GM06990 (cell line): ENCODE measurements at regions not wholly inside any gene's neighbourhood (a gene's known extent, or its start where the extent isn't known, plus 50 kb on each side); places are given as distances from the start of the nearest gene placed in this dataset.

Experiments
- DNase-seq: peaks from one replicate; pipeline ENCODE4 v3.0.0-alpha.2; 2011; ENCODE audit not compliant: insufficient read length; ENCODE audit errors: extremely low read depth
- H3K27me3 ChIP-seq: replicated peaks from 2 replicates; pipeline ENCODE4 v1.6.0; 2011; ENCODE audit warnings: low read length; ENCODE audit not compliant: control insufficient read depth, insufficient read depth
- H3K36me3 ChIP-seq: 2 replicates; pipeline ENCODE4 v1.5.1; 2011; ENCODE audit warnings: low read length; ENCODE audit not compliant: control insufficient read depth, insufficient read depth
- H3K4me3 ChIP-seq: replicated peaks from 2 replicates; pipeline ENCODE4 v1.5.1; 2011; ENCODE audit warnings: low read depth, mild to moderate bottlenecking, control low read depth, low read length
- CTCF ChIP-seq: IDR thresholded peaks from 2 replicates; pipeline ENCODE4 v1.5.1; 2011; ENCODE audit warnings: low read length, control low read depth, mild to moderate bottlenecking, inconsistent platforms; ENCODE audit not compliant: insufficient read depth, poor library complexity, severe bottlenecking

- H3K4me3 ChIP-seq = no peak overlapping the region
- H3K36me3 ChIP-seq = no peaks in the 10 kb centered on the region
- H3K27me3 ChIP-seq = no peaks in the 10 kb centered on the region; the same call in 1 of the 2 replicates
- TF ChIP-seq CTCF = no peak
- no peak for DNase-seq
These were observed 135.7 kb upstream of the NDUFV2 start for GRCh38 chr18:8966821-8967220.

- no peak for TF ChIP-seq CTCF
- no peak for DNase-seq
- Histone ChIP-seq H3K36me3 (no peaks in the 10 kb centered on the region), H3K4me3 (no peak overlapping the region), H3K27me3 (no peaks in the 10 kb centered on the region; the same call in 1 of the 2 replicates)
These were observed 134.9 kb upstream of the NDUFV2 start for GRCh38 chr18:8967573-8967972.

GRCh38 chr18:8969639-8970390 is 132.7 kb upstream of the NDUFV2 start:
- TF ChIP-seq CTCF = no peak
- H3K27me3 ChIP-seq = no peaks in the 10 kb centered on the region; the same call in 1 of the 2 replicates
- DNase-seq = no peak
- H3K4me3 ChIP-seq = no peak overlapping the region
- no peaks in the 10 kb centered on the region for H3K36me3 ChIP-seq

GRCh38 chr18:8970843-8971242 is 131.7 kb upstream of the NDUFV2 start:
- TF ChIP-seq CTCF = no peak
- Histone ChIP-seq H3K27me3 (no peaks in the 10 kb centered on the region; the same call in 1 of the 2 replicates), H3K4me3 (no peak overlapping the region), H3K36me3 (no peaks in the 10 kb centered on the region)
- DNase-seq = no peak

GRCh38 chr18:8972116-8972515 is 130.4 kb upstream of the NDUFV2 start:
- no peaks in the 10 kb centered on the region; the same call in 1 of the 2 replicates for H3K27me3 ChIP-seq
- no peak overlapping the region for H3K4me3 ChIP-seq
- TF ChIP-seq CTCF = no peak
- no peaks in the 10 kb centered on the region for H3K36me3 ChIP-seq
- no peak for DNase-seq

- no peak for TF ChIP-seq CTCF
- H3K27me3 ChIP-seq = no peaks in the 10 kb centered on the region
These were observed 128.2 kb upstream of the NDUFV2 start for GRCh38 chr18:8974279-8974678.

More at GRCh38 chr18:8974279-8974678, 128.2 kb upstream of the NDUFV2 start:
- no peak for DNase-seq
- Histone ChIP-seq H3K36me3 (no peaks in the 10 kb centered on the region), H3K4me3 (no peak overlapping the region)
